WTC11 (cell line): ENCODE measurements at regions not wholly inside any gene's neighbourhood (a gene's known extent, or its start where the extent isn't known, plus 50 kb on each side); places are given as distances from the start of the nearest gene placed in this dataset.

ENCODE experiments used
- CBFB ChIP-seq: sonication (generic); formaldehyde crosslinking; IDR thresholded peaks from 2 replicates; pipeline ENCODE4 v1.8.1; 2022; ENCODE audit warnings: mild to moderate bottlenecking, low read depth, missing genetic modification reagents
- CREB1 ChIP-seq: sonication (generic); formaldehyde crosslinking; IDR thresholded peaks from 2 replicates; pipeline ENCODE4 v1.8.0; 2023; ENCODE audit warnings: mild to moderate bottlenecking, missing genetic modification reagents
- ELF4 ChIP-seq: sonication (generic); formaldehyde crosslinking; IDR thresholded peaks from 2 replicates; pipeline ENCODE4 v1.8.1; 2022; ENCODE audit warnings: low read depth, mild to moderate bottlenecking, moderate library complexity, missing genetic modification reagents
- GABPB1 ChIP-seq: sonication (generic); formaldehyde crosslinking; IDR thresholded peaks from 2 replicates; pipeline ENCODE4 v1.8.1; 2023; ENCODE audit warnings: mild to moderate bottlenecking, missing genetic modification reagents
- NR1H2 ChIP-seq: sonication (generic); formaldehyde crosslinking; IDR thresholded peaks from 2 replicates; pipeline ENCODE4 v1.9.0; 2021; ENCODE audit warnings: mild to moderate bottlenecking, moderate library complexity, missing genetic modification reagents
- NR3C1 ChIP-seq: sonication (generic); formaldehyde crosslinking; conservative IDR thresholded peaks from 2 replicates; pipeline ENCODE4 v1.8.1; 2023; ENCODE audit warnings: low read depth, mild to moderate bottlenecking, missing genetic modification reagents
- OVOL2 ChIP-seq: fragments of 250-450 bp; sonication (Bioruptor Pico); IDR thresholded peaks from 2 replicates; pipeline ENCODE4 v1.9.0; 2021; ENCODE audit warnings: mild to moderate bottlenecking, borderline replicate concordance
- TF ChIP-seq, protein P1 (sequence below): fragments of 200-600 bp; IDR thresholded peaks from 2 replicates; pipeline ENCODE4 v1.8.0; 2022; ENCODE audit warnings: antibody characterized with exemption
- TF ChIP-seq, protein P2 (sequence below): sonication (generic); formaldehyde crosslinking; IDR thresholded peaks from 2 replicates; pipeline ENCODE4 v1.8.0; 2022; ENCODE audit warnings: mild to moderate bottlenecking, missing genetic modification reagents
- TF ChIP-seq, protein P3 (sequence below): sonication (generic); formaldehyde crosslinking; conservative IDR thresholded peaks from 2 replicates; pipeline ENCODE4 v1.8.1; 2022; ENCODE audit warnings: mild to moderate bottlenecking, missing genetic modification reagents
- TF ChIP-seq, protein P4 (sequence below): sonication (generic); formaldehyde crosslinking; IDR thresholded peaks from 2 replicates; pipeline ENCODE4 v1.8.0; 2023; ENCODE audit warnings: missing genetic modification reagents
- TF ChIP-seq, protein P5 (sequence below): sonication (generic); formaldehyde crosslinking; IDR thresholded peaks from 2 replicates; pipeline ENCODE4 v1.8.1; 2023; ENCODE audit warnings: mild to moderate bottlenecking, missing genetic modification reagents

DNA sequence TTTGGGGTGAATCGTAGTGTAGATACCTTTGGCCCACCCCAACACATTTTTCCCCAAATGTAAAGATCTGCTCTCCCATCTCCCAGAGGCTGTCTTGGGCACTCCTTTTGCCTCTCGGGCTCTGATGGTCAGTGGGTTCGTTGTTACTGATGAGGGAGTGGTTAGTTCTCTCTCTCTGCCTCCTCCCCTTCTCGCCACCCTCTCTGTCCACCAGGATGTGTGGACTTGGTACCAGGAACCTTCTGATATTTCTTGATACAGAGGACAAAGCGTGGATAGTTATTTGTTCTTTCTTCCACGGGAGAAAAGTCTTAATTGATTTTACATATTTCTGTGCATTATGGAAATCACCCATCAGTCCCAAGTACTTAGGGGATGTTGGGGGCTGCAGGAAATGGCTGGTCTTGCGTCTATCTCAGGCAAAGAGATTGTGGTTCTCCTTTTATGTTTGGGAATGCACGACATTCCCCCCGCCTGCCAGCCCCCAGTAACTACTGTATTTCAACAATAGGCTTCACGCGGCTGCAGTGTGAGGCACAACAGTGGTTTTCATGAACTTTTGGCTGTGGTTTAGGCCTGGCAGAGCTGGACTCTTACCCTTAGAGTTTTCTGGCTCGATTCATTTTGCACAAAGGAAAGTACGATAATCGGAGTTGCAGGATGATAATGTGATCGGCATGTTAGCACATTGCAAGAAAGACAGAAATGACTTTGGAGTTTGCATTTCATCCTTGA lies 79.0 kb upstream of the ZNF536 start:
- TF ChIP-seq, protein P1, sequence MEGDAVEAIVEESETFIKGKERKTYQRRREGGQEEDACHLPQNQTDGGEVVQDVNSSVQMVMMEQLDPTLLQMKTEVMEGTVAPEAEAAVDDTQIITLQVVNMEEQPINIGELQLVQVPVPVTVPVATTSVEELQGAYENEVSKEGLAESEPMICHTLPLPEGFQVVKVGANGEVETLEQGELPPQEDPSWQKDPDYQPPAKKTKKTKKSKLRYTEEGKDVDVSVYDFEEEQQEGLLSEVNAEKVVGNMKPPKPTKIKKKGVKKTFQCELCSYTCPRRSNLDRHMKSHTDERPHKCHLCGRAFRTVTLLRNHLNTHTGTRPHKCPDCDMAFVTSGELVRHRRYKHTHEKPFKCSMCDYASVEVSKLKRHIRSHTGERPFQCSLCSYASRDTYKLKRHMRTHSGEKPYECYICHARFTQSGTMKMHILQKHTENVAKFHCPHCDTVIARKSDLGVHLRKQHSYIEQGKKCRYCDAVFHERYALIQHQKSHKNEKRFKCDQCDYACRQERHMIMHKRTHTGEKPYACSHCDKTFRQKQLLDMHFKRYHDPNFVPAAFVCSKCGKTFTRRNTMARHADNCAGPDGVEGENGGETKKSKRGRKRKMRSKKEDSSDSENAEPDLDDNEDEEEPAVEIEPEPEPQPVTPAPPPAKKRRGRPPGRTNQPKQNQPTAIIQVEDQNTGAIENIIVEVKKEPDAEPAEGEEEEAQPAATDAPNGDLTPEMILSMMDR = no peak
- TF ChIP-seq CBFB (CRISPR knock-in tag) (no peak), NR1H2 (no peak), CREB1 (no peak), GABPB1 (no peak), OVOL2 (CRISPR knock-in tag) (no peak), ELF4 (CRISPR knock-in tag) (no peak), NR3C1 (CRISPR knock-in tag) (no peak)
- TF ChIP-seq, protein P2, sequence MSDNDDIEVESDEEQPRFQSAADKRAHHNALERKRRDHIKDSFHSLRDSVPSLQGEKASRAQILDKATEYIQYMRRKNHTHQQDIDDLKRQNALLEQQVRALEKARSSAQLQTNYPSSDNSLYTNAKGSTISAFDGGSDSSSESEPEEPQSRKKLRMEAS (CRISPR knock-in tag) = no peak
- TF ChIP-seq, protein P3, sequence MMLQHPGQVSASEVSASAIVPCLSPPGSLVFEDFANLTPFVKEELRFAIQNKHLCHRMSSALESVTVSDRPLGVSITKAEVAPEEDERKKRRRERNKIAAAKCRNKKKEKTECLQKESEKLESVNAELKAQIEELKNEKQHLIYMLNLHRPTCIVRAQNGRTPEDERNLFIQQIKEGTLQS (CRISPR knock-in tag) = no peak
- TF ChIP-seq, protein P4, sequence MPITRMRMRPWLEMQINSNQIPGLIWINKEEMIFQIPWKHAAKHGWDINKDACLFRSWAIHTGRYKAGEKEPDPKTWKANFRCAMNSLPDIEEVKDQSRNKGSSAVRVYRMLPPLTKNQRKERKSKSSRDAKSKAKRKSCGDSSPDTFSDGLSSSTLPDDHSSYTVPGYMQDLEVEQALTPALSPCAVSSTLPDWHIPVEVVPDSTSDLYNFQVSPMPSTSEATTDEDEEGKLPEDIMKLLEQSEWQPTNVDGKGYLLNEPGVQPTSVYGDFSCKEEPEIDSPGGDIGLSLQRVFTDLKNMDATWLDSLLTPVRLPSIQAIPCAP (CRISPR knock-in tag) = no peak
- TF ChIP-seq, protein P5, sequence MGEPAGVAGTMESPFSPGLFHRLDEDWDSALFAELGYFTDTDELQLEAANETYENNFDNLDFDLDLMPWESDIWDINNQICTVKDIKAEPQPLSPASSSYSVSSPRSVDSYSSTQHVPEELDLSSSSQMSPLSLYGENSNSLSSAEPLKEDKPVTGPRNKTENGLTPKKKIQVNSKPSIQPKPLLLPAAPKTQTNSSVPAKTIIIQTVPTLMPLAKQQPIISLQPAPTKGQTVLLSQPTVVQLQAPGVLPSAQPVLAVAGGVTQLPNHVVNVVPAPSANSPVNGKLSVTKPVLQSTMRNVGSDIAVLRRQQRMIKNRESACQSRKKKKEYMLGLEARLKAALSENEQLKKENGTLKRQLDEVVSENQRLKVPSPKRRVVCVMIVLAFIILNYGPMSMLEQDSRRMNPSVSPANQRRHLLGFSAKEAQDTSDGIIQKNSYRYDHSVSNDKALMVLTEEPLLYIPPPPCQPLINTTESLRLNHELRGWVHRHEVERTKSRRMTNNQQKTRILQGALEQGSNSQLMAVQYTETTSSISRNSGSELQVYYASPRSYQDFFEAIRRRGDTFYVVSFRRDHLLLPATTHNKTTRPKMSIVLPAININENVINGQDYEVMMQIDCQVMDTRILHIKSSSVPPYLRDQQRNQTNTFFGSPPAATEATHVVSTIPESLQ = no peak
